ENCODE measurements at regions not wholly inside any gene's neighbourhood (a gene's known extent, or its start where the extent isn't known, plus 50 kb on each side); places are given as distances from the start of the nearest gene placed in this dataset.

DNA sequence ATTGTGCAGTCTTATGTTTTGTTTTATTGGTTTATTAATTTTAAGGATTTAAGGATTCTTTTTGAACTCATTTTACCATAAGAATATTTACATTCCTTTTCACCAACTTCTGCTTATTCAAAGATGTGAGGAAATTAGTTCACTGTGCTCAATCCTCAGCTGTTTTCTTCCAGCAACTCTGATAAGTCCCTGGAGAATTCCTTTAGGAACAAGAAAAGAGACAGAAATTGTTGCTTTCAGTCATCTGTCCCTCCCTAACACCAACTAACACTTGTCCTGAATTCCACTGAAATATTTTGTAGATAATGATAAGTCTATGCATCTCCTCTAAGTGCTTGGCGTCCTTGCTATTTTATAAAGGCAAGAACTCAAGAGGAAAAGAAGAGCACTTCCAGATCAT is 334.8 kb upstream of the MARCKS start:
- Histone ChIP-seq H3K27ac (no peak overlapping the region), H3K4me3 (no peak overlapping the region)
- TF ChIP-seq, protein P1, sequence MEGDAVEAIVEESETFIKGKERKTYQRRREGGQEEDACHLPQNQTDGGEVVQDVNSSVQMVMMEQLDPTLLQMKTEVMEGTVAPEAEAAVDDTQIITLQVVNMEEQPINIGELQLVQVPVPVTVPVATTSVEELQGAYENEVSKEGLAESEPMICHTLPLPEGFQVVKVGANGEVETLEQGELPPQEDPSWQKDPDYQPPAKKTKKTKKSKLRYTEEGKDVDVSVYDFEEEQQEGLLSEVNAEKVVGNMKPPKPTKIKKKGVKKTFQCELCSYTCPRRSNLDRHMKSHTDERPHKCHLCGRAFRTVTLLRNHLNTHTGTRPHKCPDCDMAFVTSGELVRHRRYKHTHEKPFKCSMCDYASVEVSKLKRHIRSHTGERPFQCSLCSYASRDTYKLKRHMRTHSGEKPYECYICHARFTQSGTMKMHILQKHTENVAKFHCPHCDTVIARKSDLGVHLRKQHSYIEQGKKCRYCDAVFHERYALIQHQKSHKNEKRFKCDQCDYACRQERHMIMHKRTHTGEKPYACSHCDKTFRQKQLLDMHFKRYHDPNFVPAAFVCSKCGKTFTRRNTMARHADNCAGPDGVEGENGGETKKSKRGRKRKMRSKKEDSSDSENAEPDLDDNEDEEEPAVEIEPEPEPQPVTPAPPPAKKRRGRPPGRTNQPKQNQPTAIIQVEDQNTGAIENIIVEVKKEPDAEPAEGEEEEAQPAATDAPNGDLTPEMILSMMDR (IDR thresholded peaks at IDR 0.05), result no peak
- no peak for DNase-seq (ENCODE audit: low spot score)

GRCh38 chr6:113524826-113525225 is 332.3 kb upstream of the MARCKS start:
- Histone ChIP-seq H3K27ac (no peak overlapping the region), H3K4me3 (no peak overlapping the region)
- DNase-seq (ENCODE audit: low spot score), result no peak
- TF ChIP-seq, protein P1 (IDR thresholded peaks at IDR 0.05), result no peak

- H3K27ac ChIP-seq, result no peak overlapping the region
- no peak for DNase-seq (ENCODE audit: low spot score)
- TF ChIP-seq, protein P1 (IDR thresholded peaks at IDR 0.05), result no peak
- H3K4me3 ChIP-seq, result no peak overlapping the region
These were observed 330.6 kb upstream of the MARCKS start for GRCh38 chr6:113526553-113526952.

GRCh38 chr6:113526995-113527394 is 330.1 kb upstream of the MARCKS start:
- Histone ChIP-seq H3K27ac (no peak overlapping the region), H3K4me3 (no peak overlapping the region)
- TF ChIP-seq, protein P1 (IDR thresholded peaks at IDR 0.05), result no peak
- no peak for DNase-seq (ENCODE audit: low spot score)

- DNase-seq (ENCODE audit: low spot score), result no peak
- TF ChIP-seq, protein P1 (IDR thresholded peaks at IDR 0.05), result no peak
- H3K27ac ChIP-seq, result no peak overlapping the region
- H3K4me3 ChIP-seq, result no peak overlapping the region
These were observed 329.0 kb upstream of the MARCKS start for GRCh38 chr6:113528111-113528510.

GRCh38 chr6:113529196-113529595 is 327.9 kb upstream of the MARCKS start:
- no peak for DNase-seq (ENCODE audit: low spot score)
- no peak overlapping the region for H3K27ac ChIP-seq
- TF ChIP-seq, protein P1 (IDR thresholded peaks at IDR 0.05), result no peak
- no peak overlapping the region for H3K4me3 ChIP-seq

DNA sequence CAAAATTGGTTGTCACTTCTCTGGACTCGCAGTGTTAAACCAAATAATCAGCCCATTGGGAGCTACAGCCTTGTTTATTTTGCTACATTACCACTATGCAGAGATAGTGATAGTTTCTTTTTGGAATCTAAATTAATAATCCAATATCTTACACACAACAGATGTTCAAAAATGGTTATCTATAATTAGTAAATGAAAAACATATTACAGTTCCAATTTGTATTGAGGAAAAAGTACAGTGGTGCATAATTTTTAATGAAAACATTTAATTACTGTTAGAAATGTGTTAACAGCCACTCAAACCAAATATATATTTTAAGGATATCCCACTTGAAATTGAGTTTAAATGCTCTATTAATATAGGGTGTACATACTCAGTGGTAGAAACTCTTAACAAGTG is 327.3 kb upstream of the MARCKS start:
- TF ChIP-seq, protein P1 (IDR thresholded peaks at IDR 0.05), result no peak
- H3K27ac ChIP-seq, result no peak overlapping the region
- H3K4me3 ChIP-seq, result no peak overlapping the region
- no peak for DNase-seq (ENCODE audit: low spot score)
